Natural killer cell (primary cell): ENCODE measurements at regions not wholly inside any gene's neighbourhood (a gene's known extent, or its start where the extent isn't known, plus 50 kb on each side); places are given as distances from the start of the nearest gene placed in this dataset.

Experiments
- ATAC-seq, 3 donors: fragments of 150-1000 bp in 2 of 3; fragments of 200-7000 bp in 1 of 3; cut with Tn5 transposase; 1 replicate in 1 of 3; 2 replicates in 2 of 3; pipeline ENCODE4 v1.10.0; 2021; ENCODE audit warnings: mild to moderate bottlenecking in 2 of 3, moderate library complexity in 2 of 3
- DNase-seq, 2 donors: peaks; one replicate each; pipeline versions ENCODE4 v3.0.0 to v3.0.0-alpha.2; 2013 to 2021; ENCODE audit warnings: mixed read lengths in 1 of 2
- H3K27ac ChIP-seq: one replicate; pipeline ENCODE4 v1.5.1; 2013; ENCODE audit warnings: mild to moderate bottlenecking, low read length
- H3K27me3 ChIP-seq: one replicate; pipeline ENCODE4 v1.6.1; 2013; ENCODE audit warnings: low read length; ENCODE audit not compliant: control insufficient read depth, insufficient read depth
- H3K36me3 ChIP-seq: one replicate; pipeline ENCODE4 v1.6.1; 2013; ENCODE audit warnings: low read length; ENCODE audit not compliant: control insufficient read depth, insufficient read depth
- H3K4me1 ChIP-seq: one replicate; pipeline ENCODE4 v1.6.1; 2013; ENCODE audit warnings: low read length; ENCODE audit not compliant: control insufficient read depth, insufficient read depth
- H3K4me3 ChIP-seq: one replicate; pipeline ENCODE4 v1.5.1; 2013; ENCODE audit warnings: low read length
- H3K9me3 ChIP-seq: one replicate; pipeline ENCODE4 v1.6.1; 2013; ENCODE audit warnings: low read length; ENCODE audit not compliant: control insufficient read depth, insufficient read depth
- H3K27ac Mint-ChIP-seq, 2 donors: one replicate each; pipeline ENCODE4 v1.8.0; 2022; ENCODE audit warnings: mild to moderate bottlenecking in 2 of 2, mixed read lengths in 2 of 2, moderate library complexity in 1 of 2
- H3K27me3 Mint-ChIP-seq, 2 donors: one replicate each; pipeline ENCODE4 v1.8.0; 2022; ENCODE audit warnings: low read depth in 2 of 2, mixed read lengths in 2 of 2
- H3K36me3 Mint-ChIP-seq: one replicate; pipeline ENCODE4 v1.8.0; 2022; ENCODE audit warnings: mixed read lengths
- H3K4me1 Mint-ChIP-seq, 2 donors: one replicate each; pipeline ENCODE4 v1.8.0; 2022; ENCODE audit warnings: mixed read lengths in 2 of 2
- H3K4me3 Mint-ChIP-seq: one replicate; pipeline ENCODE4 v1.8.0; 2022; ENCODE audit warnings: mild to moderate bottlenecking, moderate library complexity, mixed read lengths
- H3K9me3 Mint-ChIP-seq, 2 donors: one replicate each; pipeline ENCODE4 v1.8.0; 2022; ENCODE audit warnings: mixed read lengths in 2 of 2
- CTCF ChIP-seq: fragments of 200-600 bp; IDR thresholded peaks from one replicate; pipeline ENCODE4 v1.8.0; 2022; ENCODE audit warnings: antibody characterized with exemption
- WGBS: methylation state at CpG from one replicate; pipeline ENCODE4 v1.1.7; 2013; ENCODE audit warnings: missing lambda C conversion rate; ENCODE audit not compliant: insufficient coverage; 5-methylcytosine and 5-hydroxymethylcytosine counted together
- intact Hi-C: fragments of 100-400 bp; cut with micrococcal nuclease; formaldehyde crosslinking; loops from one replicate; pipeline ENCODE4 v1.14.2; 2022

- Mint-ChIP-seq H3K27me3 (peaks cover 0 to 8% of the 10 kb centered on the region in 2 donors), H3K4me1 (no peaks in the 10 kb centered on the region), H3K4me3 (no peak overlapping the region), H3K36me3 (no peaks in the 10 kb centered on the region), H3K27ac (no peak overlapping the region), H3K9me3 (no peaks in the 10 kb centered on the region)
- H3K9me3 ChIP-seq = no peaks in the 10 kb centered on the region
- no peak overlapping the region for H3K4me3 ChIP-seq
- peak in 1 of 2 donors; percentile 2 for DNase-seq
- no peak for ATAC-seq
- intact Hi-C loops = no loop called here
- no peak overlapping the region for H3K27ac ChIP-seq
- no peaks in the 10 kb centered on the region for H3K27me3 ChIP-seq
- TF ChIP-seq CTCF = no peak
- H3K36me3 ChIP-seq = no peaks in the 10 kb centered on the region
- H3K4me1 ChIP-seq = no peaks in the 10 kb centered on the region
- 68% methylated on average over 2 of the region's 2 CpGs for WGBS
Observed at GRCh38 chr16:66287416-66287815, 79.1 kb upstream of the CDH5 start.

GRCh38 chr16:66286527-66286926 lies 80.0 kb upstream of the CDH5 start:
- Mint-ChIP-seq H3K9me3 (no peaks in the 10 kb centered on the region), H3K4me1 (no peaks in the 10 kb centered on the region)

DNA sequence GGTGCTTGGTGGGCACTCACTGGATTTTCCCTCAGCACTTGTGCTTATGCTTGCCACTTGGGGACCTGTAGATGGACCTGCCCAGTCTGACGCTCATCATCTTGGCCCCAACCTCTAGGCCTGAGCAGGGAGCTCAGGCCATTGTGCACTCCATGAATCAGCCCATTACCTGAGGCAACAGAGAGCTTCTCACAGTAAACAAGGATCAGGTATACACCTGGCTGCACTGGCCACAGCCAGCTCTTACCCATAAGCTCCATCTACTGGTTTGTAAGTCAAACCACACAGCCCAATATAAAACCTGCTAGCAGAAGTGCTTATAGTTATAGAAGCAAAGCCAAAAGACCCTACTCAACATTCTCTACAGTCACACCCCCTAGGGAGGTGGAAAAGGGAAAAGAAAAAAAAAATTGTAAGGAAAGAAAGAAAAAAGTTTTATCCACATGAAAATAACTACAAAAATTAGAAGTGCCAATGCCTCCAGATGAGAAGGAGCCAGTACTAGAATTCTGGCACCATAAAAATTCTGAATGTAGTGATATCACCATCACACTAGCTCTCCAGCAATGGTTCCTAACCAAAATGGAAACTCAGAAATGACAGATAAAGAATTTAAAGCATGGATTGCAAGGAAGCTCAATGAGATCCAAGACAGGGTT lies 87.8 kb upstream of the CDH5 start:
- H3K27me3 Mint-ChIP-seq = peaks cover 25 to 48% of the 10 kb centered on the region in 2 donors
- no peak for TF ChIP-seq CTCF

More at GRCh38 chr16:66286527-66286926, 80.0 kb upstream of the CDH5 start:
- Histone ChIP-seq H3K36me3 (no peaks in the 10 kb centered on the region), H3K4me1 (no peaks in the 10 kb centered on the region), H3K4me3 (no peak overlapping the region), H3K9me3 (no peaks in the 10 kb centered on the region), H3K27me3 (no peaks in the 10 kb centered on the region), H3K27ac (no peak overlapping the region)
- 91% methylated on average over 9 of the region's 9 CpGs for WGBS
- intact Hi-C loops = no loop called here
- no peak for TF ChIP-seq CTCF
- DNase-seq (peak in 1 of 2 donors; percentile 0), ATAC-seq (no peak)
- Mint-ChIP-seq H3K4me3 (no peak overlapping the region), H3K27me3 (peaks cover 0 to 16% of the 10 kb centered on the region in 2 donors), H3K27ac (no peak overlapping the region), H3K36me3 (no peaks in the 10 kb centered on the region)

DNA sequence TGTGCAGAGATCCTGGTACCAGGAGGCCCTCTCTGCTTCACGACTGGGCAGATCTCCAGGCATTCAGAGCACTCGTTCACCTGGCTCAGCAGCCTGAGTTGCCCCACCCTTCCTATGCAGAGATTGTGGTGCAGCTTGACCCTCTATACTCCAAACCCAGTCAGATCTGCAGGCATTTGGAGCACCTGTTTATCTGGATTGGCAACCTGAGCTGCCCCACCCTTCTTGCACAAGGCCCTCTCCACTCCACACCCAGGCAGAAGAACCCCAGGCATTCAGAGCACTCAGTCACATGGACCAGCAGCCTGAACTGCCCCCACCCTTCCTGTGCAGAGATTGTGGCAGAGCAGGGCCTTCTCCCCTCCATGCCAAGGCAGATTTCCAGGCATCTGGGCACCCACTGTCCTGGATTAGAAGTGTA lies 88.4 kb upstream of the CDH5 start:
- Histone ChIP-seq H3K27ac (no peak overlapping the region), H3K4me1 (no peaks in the 10 kb centered on the region), H3K27me3 (peaks cover 5% of the 10 kb centered on the region), H3K4me3 (no peak overlapping the region), H3K36me3 (no peaks in the 10 kb centered on the region), H3K9me3 (no peaks in the 10 kb centered on the region)
- ATAC-seq = no peak
- intact Hi-C loops = no loop called here
- TF ChIP-seq CTCF = no peak
- WGBS = 86% methylated on average over 2 of the region's 2 CpGs
- H3K36me3 Mint-ChIP-seq = peaks cover 13% of the 10 kb centered on the region
- peaks cover 30 to 48% of the 10 kb centered on the region in 2 donors for H3K27me3 Mint-ChIP-seq
- H3K9me3 Mint-ChIP-seq = no peaks in the 10 kb centered on the region
- H3K27ac Mint-ChIP-seq = no peak overlapping the region
- DNase-seq = no peak
- H3K4me3 Mint-ChIP-seq = no peak overlapping the region
- H3K4me1 Mint-ChIP-seq = peaks cover 0 to 13% of the 10 kb centered on the region in 2 donors

More for the DNA sequence above, 87.8 kb upstream of the CDH5 start:
- WGBS = 94% methylated on average over 1 of the region's 1 CpG
- intact Hi-C loops = no loop called here
- Histone ChIP-seq H3K4me1 (no peaks in the 10 kb centered on the region), H3K27me3 (peaks cover 5% of the 10 kb centered on the region), H3K4me3 (no peak overlapping the region), H3K27ac (no peak overlapping the region), H3K9me3 (no peaks in the 10 kb centered on the region), H3K36me3 (no peaks in the 10 kb centered on the region)
- Mint-ChIP-seq H3K4me3 (no peak overlapping the region), H3K4me1 (peaks cover 0 to 13% of the 10 kb centered on the region in 2 donors), H3K36me3 (peaks cover 13% of the 10 kb centered on the region), H3K9me3 (no peaks in the 10 kb centered on the region), H3K27ac (no peak overlapping the region)
- ATAC-seq = no peak
- no peak for DNase-seq
